ENCODE measurements at regions not wholly inside any gene's neighbourhood (a gene's known extent, or its start where the extent isn't known, plus 50 kb on each side); places are given as distances from the start of the nearest gene placed in this dataset.
A peak's percentile ranks its signal among the peaks of the same experiment; 100 is the strongest.
"Not testable (repeated sequence)": the region's sequence is repeated elsewhere in the genome, so short reads cannot be mapped to it uniquely, and the experiment has no call there.

DNA sequence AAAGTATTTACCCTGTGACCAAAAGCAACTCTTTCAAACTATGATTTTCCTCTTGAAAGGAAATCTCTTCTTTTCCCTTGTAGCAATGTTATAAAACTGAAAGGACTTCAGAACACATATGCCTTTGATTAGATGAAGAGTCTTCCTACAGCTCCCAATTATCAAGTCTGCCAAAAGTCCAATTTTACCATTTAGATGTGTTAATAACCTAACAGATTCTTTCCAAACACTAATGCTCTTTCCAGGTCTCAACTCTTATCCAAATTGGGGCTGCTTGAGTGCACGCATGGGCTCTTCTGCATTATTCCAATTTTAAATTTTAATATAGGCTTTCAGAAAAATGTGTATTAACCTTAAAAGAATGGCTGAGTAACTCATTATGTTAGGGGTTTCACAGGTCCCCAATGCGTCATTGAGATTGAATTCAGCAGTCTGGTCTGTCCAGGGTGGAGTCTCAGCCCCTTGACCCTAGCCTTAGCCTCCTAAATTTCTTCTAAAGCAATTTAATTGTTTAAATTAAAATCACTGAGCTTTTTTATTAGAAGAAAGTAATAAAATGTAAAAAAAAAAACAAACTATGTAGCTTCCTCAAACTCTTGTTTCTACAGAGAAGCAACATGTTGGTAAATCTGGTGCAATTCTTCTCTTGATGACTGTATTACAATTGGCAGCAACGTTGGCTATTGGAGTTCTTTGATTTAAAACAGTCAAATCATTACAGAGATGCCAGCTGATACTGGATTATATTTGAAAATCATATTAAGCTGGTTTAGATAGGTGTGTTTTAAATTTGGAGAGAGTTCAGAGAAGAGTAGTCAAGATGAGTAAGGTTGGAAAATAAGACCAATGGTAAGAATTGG is 170.4 kb downstream of the DKK1 start:
- no peaks in the 10 kb centered on the region for H3K36me3 ChIP-seq (ENCODE audit: insufficient read depth, low read length)
- H3K4me2 ChIP-seq (ENCODE audit: low read length): no peak overlapping the region
- no peak overlapping the region for H3K9ac ChIP-seq (ENCODE audit: low read depth, low read length)
- no peaks in the 10 kb centered on the region for H3K27me3 ChIP-seq (ENCODE audit: control insufficient read depth, insufficient read depth, low read length)
- H3K4me1 ChIP-seq (ENCODE audit: control insufficient read depth, insufficient read depth, low read length): peaks cover 42% of the 10 kb centered on the region
- no peak overlapping the region for H3K4me3 ChIP-seq (ENCODE audit: low read length)
- no peaks in the 10 kb centered on the region for H3K9me3 ChIP-seq (replicated peaks; ENCODE audit: low read length)

GRCh38 chr10:52485462-52485861 is 171.4 kb downstream of the DKK1 start:
- Histone ChIP-seq H3K9me3 (replicated peaks; ENCODE audit: low read length) (no peaks in the 10 kb centered on the region), H3K4me3 (ENCODE audit: low read length) (no peak overlapping the region), H3K27me3 (ENCODE audit: control insufficient read depth, insufficient read depth, low read length) (no peaks in the 10 kb centered on the region), H3K9ac (ENCODE audit: low read depth, low read length) (peak overlapping the region; percentile 17), H3K36me3 (ENCODE audit: insufficient read depth, low read length) (no peaks in the 10 kb centered on the region), H3K4me1 (ENCODE audit: control insufficient read depth, insufficient read depth, low read length) (peaks cover 45% of the 10 kb centered on the region), H3K4me2 (ENCODE audit: low read length) (no peak overlapping the region)

GRCh38 chr10:52486840-52487611 is 172.9 kb downstream of the DKK1 start:
- Histone ChIP-seq H3K9me3 (replicated peaks; ENCODE audit: low read length) (no peaks in the 10 kb centered on the region), H3K9ac (ENCODE audit: low read depth, low read length) (peak overlapping the region; percentile 75), H3K36me3 (ENCODE audit: insufficient read depth, low read length) (no peaks in the 10 kb centered on the region), H3K4me2 (ENCODE audit: low read length) (peak overlapping the region; percentile 26), H3K27me3 (ENCODE audit: control insufficient read depth, insufficient read depth, low read length) (no peaks in the 10 kb centered on the region), H3K4me3 (ENCODE audit: low read length) (peak overlapping the region; percentile 14), H3K4me1 (ENCODE audit: control insufficient read depth, insufficient read depth, low read length) (peaks cover 59% of the 10 kb centered on the region)

DNA sequence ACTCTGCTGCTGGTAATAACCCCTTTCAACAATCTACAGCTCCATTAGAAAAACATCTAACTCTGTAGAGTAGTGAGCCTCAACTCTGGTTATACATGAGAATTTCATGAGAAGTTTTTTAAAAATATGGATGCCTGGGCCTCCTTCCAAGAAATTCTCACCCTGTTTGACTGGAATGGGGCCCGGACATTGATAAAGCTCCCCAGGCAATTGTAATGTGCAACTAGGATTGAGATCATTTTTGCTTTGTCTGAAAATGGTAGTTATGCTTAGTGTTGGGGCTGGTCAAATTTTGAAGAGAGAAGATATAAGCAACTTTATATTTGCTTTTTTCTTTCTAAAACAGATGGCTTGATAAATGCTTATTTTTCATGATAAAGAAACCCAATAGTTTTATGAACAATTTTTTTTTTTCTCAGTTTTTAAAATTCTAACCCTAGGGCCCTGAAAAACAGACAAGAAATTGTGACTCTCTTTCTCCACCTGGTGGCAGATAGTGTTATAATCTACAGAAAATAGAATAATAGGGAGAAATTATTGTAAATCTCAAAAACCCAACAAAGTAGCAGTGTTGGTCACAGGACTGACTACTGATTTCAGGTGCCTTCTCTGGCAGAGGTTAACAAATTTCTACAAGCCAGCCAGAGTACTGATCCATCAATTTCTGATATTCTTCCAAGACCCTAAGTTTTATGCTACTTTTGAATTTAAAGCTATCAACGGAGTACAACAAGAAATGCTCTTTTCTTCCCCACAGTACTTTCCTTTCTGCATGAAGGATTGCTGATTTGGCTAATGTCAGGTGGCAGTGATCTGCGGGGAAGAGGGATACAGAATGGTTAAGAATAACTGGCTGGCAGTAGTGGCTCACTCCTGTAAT is 174.8 kb downstream of the DKK1 start:
- peak overlapping the region; percentile 75 for H3K9ac ChIP-seq (ENCODE audit: low read depth, low read length)
- no peak overlapping the region for H3K4me3 ChIP-seq (ENCODE audit: low read length)
- H3K27me3 ChIP-seq (ENCODE audit: control insufficient read depth, insufficient read depth, low read length): no peaks in the 10 kb centered on the region
- no peaks in the 10 kb centered on the region for H3K9me3 ChIP-seq (replicated peaks; ENCODE audit: low read length)
- H3K4me2 ChIP-seq (ENCODE audit: low read length): peak overlapping the region; percentile 26
- peaks cover 59% of the 10 kb centered on the region for H3K4me1 ChIP-seq (ENCODE audit: control insufficient read depth, insufficient read depth, low read length)
- H3K36me3 ChIP-seq (ENCODE audit: insufficient read depth, low read length): no peaks in the 10 kb centered on the region

DNA sequence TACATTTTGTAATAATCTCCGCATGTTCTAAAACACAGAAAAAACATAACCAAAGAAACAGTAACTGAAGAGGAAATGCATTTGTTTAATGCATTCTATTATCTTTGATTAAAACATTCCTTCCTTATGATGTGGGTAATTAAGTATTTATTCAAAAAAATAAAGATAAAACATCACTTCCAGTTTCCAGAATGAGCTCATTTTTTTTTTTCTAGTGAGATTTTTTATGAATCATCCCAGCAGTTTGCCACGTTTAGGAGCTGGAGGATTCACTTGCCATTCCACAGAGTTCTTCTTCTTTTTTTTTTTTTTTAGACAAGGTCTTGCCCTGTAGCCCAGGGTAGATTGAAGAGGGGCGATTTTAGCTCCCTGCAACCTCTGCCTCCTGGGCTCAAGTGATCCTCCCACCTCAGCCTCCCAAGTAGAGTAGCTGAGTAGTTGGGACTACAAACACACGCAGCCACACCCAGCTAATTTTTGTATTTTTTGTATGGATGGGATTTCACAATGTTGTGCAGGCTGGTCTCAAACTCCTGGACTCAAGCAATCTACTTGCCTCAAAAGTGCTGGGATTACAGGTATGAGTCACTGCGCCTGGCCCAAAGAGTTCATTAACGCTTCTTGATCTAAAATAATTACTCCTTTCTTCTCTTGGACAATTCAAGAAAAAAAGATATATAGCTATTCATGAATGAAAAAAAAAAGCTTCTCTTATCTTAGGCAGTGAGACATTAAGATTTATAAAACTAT is 177.3 kb downstream of the DKK1 start:
- peak overlapping the region; percentile 21 for H3K9ac ChIP-seq (ENCODE audit: low read depth, low read length)
- no peaks in the 10 kb centered on the region for H3K36me3 ChIP-seq (ENCODE audit: insufficient read depth, low read length)
- no peaks in the 10 kb centered on the region for H3K27me3 ChIP-seq (ENCODE audit: control insufficient read depth, insufficient read depth, low read length)
- H3K4me3 ChIP-seq (ENCODE audit: low read length): no peak overlapping the region
- H3K4me1 ChIP-seq (ENCODE audit: control insufficient read depth, insufficient read depth, low read length): peaks cover 43% of the 10 kb centered on the region
- no peak overlapping the region for H3K4me2 ChIP-seq (ENCODE audit: low read length)
- H3K9me3 ChIP-seq (replicated peaks; ENCODE audit: low read length): no peaks in the 10 kb centered on the region

DNA sequence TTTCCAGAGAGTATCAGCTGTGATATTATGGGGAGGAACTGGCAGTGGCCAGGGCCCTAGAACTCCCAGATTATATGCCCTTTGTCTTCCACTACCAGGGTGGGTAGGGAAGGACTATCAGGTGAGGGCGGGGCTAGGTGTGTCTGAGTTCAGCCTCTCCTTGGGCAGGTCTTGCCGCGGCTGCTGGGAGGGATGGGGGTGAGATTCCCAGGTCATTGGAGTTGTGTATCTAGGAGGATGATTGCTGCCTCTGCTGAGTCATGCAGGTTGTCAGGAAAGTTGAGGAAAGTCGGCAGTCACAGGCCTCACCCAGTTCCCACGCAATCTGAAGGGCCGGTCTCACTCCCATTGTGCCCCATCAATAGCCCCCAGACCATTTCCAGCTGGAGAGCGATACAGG is 185.2 kb downstream of the DKK1 start:
- Histone ChIP-seq H3K9me3 (replicated peaks; ENCODE audit: low read length) (no peaks in the 10 kb centered on the region), H3K36me3 (ENCODE audit: insufficient read depth, low read length) (no peaks in the 10 kb centered on the region), H3K9ac (ENCODE audit: low read depth, low read length) (no peak overlapping the region), H3K4me1 (ENCODE audit: control insufficient read depth, insufficient read depth, low read length) (no peaks in the 10 kb centered on the region), H3K27me3 (ENCODE audit: control insufficient read depth, insufficient read depth, low read length) (no peaks in the 10 kb centered on the region), H3K4me2 (ENCODE audit: low read length) (no peak overlapping the region), H3K4me3 (ENCODE audit: low read length) (no peak overlapping the region)

- Histone ChIP-seq H3K4me3 (ENCODE audit: low read length) (no peak overlapping the region), H3K9ac (ENCODE audit: low read depth, low read length) (no peak overlapping the region), H3K4me2 (ENCODE audit: low read length) (no peak overlapping the region), H3K36me3 (ENCODE audit: insufficient read depth, low read length) (no peaks in the 10 kb centered on the region), H3K9me3 (replicated peaks; ENCODE audit: low read length) (no peaks in the 10 kb centered on the region), H3K4me1 (ENCODE audit: control insufficient read depth, insufficient read depth, low read length) (no peaks in the 10 kb centered on the region), H3K27me3 (ENCODE audit: control insufficient read depth, insufficient read depth, low read length) (no peaks in the 10 kb centered on the region)
Measured at GRCh38 chr10:52500476-52500875, 186.4 kb downstream of the DKK1 start.

GRCh38 chr10:52502237-52502636 is 188.2 kb downstream of the DKK1 start:
- no peaks in the 10 kb centered on the region for H3K9me3 ChIP-seq (replicated peaks; ENCODE audit: low read length)
- no peak overlapping the region for H3K9ac ChIP-seq (ENCODE audit: low read depth, low read length)
- H3K4me3 ChIP-seq (ENCODE audit: low read length): no peak overlapping the region
- H3K36me3 ChIP-seq (ENCODE audit: insufficient read depth, low read length): no peaks in the 10 kb centered on the region
- H3K4me2 ChIP-seq (ENCODE audit: low read length): no peak overlapping the region
- H3K27me3 ChIP-seq (ENCODE audit: control insufficient read depth, insufficient read depth, low read length): no peaks in the 10 kb centered on the region
- H3K4me1 ChIP-seq (ENCODE audit: control insufficient read depth, insufficient read depth, low read length): no peaks in the 10 kb centered on the region

GRCh38 chr10:52505341-52505740 is 191.3 kb downstream of the DKK1 start:
- not testable (repeated sequence) for H3K27me3 ChIP-seq (ENCODE audit: control insufficient read depth, insufficient read depth, low read length); H3K9ac ChIP-seq (ENCODE audit: low read depth, low read length); H3K4me2 ChIP-seq (ENCODE audit: low read length); H3K36me3 ChIP-seq (ENCODE audit: insufficient read depth, low read length); H3K9me3 ChIP-seq (replicated peaks; ENCODE audit: low read length); H3K4me3 ChIP-seq (ENCODE audit: low read length); H3K4me1 ChIP-seq (ENCODE audit: control insufficient read depth, insufficient read depth, low read length)

DNA sequence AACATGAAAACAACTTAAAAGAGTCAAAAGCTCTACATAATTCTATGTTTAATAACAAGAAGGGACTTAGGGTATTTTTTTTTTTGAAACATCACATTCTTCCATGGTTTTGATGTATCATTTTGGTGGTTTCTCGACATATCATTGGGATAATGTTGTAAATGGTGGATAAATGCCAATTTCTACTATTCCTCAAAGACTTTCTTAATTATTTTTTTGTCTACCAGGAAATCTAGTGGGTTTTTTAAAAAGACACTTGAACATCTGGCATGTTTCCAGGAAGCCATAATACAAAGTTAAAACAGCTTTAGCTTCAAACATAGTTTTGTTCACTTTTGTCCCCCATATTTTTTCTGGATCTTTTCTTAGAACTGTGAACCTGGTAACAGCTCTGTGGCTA is 200.4 kb downstream of the DKK1 start:
- H3K9ac ChIP-seq (ENCODE audit: low read depth, low read length): no peak overlapping the region
- peaks cover 4% of the 10 kb centered on the region for H3K36me3 ChIP-seq (ENCODE audit: insufficient read depth, low read length)
- no peaks in the 10 kb centered on the region for H3K27me3 ChIP-seq (ENCODE audit: control insufficient read depth, insufficient read depth, low read length)
- no peak overlapping the region for H3K4me2 ChIP-seq (ENCODE audit: low read length)
- no peaks in the 10 kb centered on the region for H3K9me3 ChIP-seq (replicated peaks; ENCODE audit: low read length)
- peaks cover 15% of the 10 kb centered on the region for H3K4me1 ChIP-seq (ENCODE audit: control insufficient read depth, insufficient read depth, low read length)
- H3K4me3 ChIP-seq (ENCODE audit: low read length): no peak overlapping the region

GRCh38 chr10:52517012-52517411 is 202.9 kb downstream of the DKK1 start:
- H3K36me3 ChIP-seq (ENCODE audit: insufficient read depth, low read length): peaks cover 2% of the 10 kb centered on the region
- peaks cover 19% of the 10 kb centered on the region for H3K4me1 ChIP-seq (ENCODE audit: control insufficient read depth, insufficient read depth, low read length)
- H3K27me3 ChIP-seq (ENCODE audit: control insufficient read depth, insufficient read depth, low read length): no peaks in the 10 kb centered on the region
- H3K9ac ChIP-seq (ENCODE audit: low read depth, low read length): no peak overlapping the region
- H3K4me3 ChIP-seq (ENCODE audit: low read length): no peak overlapping the region
- no peaks in the 10 kb centered on the region for H3K9me3 ChIP-seq (replicated peaks; ENCODE audit: low read length)
- H3K4me2 ChIP-seq (ENCODE audit: low read length): no peak overlapping the region
